ENCODE measurements at regions not wholly inside any gene's neighbourhood (a gene's known extent, or its start where the extent isn't known, plus 50 kb on each side); places are given as distances from the start of the nearest gene placed in this dataset.
A peak's percentile ranks its signal among the peaks of the same experiment; 100 is the strongest.

- DNase-seq (ENCODE audit: low spot score), result no peak
These were observed 149.7 kb upstream of the VANGL1 start for GRCh38 chr1:115492019-115492595.

DNA sequence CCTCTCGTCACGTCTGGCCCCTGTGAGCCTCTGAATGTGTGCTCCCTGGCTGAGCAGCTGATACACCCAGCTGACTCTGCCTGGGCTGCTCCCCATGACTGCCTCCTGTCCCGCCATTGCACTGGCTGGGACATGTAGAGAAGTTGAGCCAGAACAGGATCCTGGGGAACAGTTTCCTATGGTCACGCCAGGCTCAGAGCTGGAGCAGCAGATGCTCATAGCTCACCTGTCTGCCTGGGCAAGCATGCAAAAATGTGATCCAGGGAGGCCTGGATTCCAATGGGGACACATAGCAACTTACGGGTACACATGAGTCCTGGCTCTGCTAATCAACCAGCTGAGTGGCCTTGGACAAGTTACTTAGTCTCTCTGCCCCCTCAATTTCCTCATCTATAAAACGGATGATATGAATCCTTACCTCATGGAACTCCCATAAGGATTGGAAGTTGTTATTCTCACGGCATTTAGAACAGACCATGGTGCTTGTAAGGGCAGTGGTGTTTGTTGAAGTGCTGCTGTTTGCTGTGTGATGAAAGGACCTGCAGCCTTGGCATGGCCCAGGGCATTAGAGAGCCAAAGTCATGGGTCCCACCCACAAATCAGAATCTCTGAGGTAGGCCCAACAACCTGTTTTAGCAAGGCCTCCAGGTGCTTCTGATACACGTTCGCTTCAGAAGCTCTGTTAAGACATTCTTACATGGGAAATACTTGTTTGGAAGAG, 150.3 kb upstream of the VANGL1 start:
- DNase-seq (ENCODE audit: low spot score), result no peak

- no peak for DNase-seq (ENCODE audit: low spot score)
These were observed 141.0 kb upstream of the NGF start for GRCh38 chr1:115479055-115479482.

DNA sequence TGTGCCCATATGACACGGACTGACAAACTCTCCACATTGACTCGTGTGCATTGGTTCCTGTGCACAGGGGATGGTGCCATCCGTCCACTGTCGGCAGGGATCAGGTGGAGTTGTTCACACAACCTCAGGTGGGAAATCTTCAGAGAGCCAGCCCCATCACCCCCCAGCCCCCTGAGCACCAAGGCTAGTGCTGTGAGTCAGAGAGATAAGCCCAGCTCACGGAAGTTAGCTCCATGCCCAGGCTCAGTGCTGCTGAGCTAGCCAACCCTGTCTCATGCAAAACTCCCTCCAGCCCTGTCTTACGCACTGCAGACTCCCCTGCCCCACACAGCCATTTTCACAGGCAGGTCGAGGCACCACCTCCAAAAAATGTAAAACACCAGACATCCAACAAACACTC, 139.0 kb upstream of the NGF start:
- DNase-seq (ENCODE audit: low spot score), result no peak

DNA sequence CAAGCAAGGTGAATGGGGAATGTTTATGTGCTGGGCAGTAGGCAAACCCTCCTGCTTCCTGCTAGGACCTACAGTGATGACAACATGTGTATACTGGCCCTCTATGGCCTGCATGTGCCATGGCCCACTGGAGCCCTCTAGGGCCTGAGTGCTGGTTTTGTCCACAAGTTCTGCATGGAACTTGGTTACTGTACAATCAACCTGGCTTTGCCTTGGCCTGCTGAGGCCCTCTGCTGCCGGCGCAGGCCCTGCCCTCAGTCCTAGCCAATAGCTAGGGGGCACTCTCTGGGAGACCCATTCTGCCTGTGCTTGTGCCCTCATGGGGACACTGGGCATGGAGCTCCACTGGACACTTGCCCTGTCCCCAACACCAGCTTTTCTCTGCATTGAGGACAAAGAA, 138.6 kb upstream of the NGF start:
- no peak for DNase-seq (ENCODE audit: low spot score)

DNA sequence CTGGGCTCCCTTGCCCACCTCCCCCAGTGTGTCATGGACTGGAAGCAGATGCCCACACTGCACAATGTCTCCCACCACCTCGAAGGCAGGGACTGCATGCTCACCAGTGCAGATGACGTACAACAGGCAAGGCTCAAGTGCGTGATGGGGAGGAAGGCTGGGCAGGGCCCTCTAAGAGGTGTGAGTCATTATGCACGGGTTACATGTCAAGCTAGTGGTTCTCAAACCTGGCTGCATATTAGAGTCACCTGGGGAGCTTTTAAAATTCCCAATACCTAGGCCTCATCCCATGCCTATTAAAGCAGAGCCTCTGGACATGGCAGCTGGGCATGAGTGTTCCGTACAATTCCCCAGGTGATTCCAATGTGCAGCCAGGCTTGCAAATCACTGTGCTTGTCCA, 137.9 kb upstream of the NGF start:
- DNase-seq (ENCODE audit: low spot score), result no peak

DNA sequence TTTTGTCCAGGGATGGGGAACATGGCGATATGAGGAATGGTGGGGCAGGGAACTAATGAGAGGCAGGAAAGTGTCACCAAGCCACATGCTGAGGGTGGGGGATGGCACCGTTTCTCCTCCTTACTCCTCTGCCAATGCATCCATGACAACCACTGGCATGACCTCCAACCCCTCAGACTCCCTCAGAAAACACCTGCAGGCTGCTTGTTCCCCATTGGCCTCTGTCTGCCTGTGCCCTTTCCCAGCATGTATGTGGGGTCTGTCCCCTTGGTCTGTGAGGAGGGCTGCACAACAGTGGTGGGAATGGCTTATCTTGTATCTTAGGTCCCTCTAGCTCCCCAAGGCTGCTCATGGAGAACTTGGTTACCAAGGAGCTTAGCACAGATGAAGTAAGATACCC, 137.2 kb upstream of the NGF start:
- no peak for DNase-seq (ENCODE audit: low spot score)

DNA sequence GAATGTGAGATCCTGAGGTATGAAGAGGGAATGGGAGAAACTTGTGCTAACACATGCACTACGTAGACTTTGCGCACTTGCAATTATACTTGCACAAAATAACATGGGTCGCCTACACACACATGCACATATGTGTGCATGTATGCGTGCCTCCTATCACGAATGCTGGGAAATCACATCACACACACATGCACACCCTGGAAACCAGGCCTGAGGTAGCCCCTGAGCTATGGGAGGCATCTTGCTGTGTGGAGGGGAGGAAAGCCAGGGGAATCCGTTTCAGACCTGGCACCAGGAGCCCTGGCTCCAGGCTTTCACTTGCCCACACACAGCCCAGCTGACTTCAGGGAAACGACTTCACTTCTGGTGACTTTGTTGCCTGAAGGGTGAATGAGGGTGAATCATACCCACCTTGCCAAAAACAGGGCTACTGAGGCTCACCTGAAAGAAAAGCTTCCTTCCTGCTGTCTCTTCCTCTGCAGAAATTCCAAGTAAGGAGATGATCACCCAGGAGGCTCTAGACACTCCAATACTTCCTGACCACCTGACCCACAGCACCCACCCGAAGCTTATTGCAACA, 136.0 kb upstream of the NGF start:
- DNase-seq (ENCODE audit: low spot score), result no peak

GRCh38 chr1:115469703-115470476, 131.8 kb upstream of the NGF start:
- DNase-seq (ENCODE audit: low spot score), result peak; percentile 59

DNA sequence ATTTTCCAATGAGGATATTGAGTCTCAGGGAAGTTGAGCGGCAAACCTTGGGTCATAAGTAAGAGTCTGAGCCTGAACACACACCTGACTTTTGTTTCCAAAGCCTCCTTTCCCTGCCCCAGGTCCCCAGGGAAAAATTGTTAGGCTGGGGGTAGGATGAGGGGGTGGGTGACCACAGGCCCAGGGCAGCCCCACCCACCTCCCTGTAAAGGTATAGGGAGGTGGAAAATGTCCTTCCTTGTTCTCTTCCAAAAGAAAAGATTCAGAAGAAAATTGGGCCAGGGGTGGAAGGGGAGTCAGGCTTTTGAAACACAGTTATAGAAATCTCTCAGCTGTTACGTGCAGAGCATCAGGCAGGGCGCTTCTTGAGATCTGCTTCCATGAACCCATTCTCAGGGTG, 129.7 kb upstream of the NGF start:
- no peak for DNase-seq (ENCODE audit: low spot score)

DNA sequence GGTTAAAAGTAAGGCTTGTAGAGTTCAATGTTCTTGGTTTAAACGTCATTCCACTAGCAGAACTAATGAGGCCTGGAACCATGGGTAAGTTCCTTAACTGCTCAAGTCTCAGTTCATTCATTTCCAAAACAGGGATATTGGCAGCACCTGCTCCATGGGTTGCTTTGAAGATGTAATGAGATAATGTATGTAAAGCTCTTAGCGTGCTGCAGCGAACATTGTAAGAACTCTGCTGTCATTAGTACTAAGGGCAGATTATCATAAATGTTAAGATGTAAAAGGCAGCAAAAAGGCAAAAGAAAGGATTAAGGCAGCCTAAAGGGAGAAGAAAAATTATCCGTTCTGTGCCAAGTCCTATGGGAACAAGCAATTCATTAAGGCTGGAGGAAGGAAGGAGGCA, 129.1 kb upstream of the NGF start:
- no peak for DNase-seq (ENCODE audit: low spot score)

DNA sequence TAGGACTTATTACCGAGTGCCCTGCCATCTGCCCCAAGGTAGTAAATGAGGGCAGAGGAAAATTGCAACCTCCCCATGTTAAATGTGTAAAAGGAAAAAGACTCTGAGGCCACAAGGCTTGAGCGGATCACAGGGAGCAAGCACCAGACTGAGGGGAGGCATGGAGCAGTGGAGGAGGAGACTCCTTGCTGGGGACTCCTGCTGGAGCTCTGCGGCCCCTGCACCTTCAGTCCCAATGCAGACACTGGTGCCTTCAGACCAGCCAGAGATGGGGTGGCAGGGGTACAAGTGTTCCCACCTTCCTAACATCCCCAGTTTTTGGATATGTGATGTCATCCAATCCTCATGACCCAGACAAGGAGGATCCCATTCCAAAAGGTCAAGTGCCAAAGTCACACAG, 128.4 kb upstream of the NGF start:
- no peak for DNase-seq (ENCODE audit: low spot score)

GRCh38 chr1:115465802-115466363, 127.8 kb upstream of the NGF start:
- DNase-seq (ENCODE audit: low spot score), result no peak

DNA sequence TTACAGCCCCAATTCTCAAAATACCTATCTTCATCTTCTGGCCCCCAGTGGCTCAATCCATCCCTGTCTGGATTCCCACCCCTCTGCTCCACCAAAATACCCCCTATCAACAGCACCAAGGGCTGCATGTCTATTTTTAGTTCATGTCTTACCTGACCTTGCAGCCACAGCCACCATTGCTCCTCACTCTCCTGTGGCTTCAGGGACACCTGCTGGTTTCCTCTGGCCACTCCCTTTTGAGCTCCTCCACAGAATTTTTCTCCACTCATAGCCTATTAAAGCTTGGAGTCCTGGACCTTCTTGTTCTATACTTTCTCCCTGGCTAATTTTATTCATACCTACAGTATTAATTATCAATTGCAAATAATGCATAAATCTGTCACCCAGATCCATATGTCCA, 125.3 kb upstream of the NGF start:
- DNase-seq (ENCODE audit: low spot score), result no peak

- DNase-seq (ENCODE audit: low spot score), result no peak
These were observed 124.6 kb upstream of the NGF start for GRCh38 chr1:115462566-115463076.

DNA sequence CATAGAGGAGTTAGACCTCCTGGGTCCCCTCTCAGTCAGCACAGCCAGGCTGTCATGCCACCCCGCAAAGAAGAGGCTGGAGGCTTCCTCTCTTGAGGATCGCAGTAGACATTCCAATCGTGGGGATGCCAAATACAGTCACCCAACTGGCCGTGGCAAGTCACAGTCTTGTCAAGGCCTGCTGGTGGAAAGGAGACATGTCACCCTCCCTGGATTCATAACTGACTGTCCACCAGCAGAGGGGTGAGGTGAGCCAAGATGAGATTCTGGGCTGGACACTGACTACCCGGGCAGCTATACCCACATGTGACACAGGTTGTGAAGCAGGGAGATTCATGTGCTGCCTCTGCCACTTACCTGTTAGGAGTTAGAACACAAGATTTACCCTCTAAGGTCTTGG, 123.5 kb upstream of the NGF start:
- DNase-seq (ENCODE audit: low spot score), result no peak

DNA sequence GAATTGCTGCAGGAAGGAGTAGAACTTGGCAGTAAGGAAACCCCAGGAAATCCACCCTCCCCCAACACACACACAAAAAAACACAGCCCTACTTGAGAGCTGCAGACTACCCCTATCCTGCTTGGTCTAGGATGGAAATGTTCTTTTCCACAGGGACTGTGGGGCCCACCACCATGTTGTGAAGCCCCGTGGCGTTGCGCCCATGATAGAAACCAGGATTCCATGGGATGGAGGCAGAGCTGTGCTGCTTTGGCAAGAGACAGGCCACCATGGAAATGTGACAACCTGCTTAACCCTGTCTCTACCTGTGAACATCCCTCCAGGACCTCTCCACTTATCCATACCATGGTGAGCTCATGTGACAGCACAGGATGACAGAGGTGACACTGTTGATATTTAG, 121.1 kb upstream of the NGF start:
- no peak for DNase-seq (ENCODE audit: low spot score)

DNA sequence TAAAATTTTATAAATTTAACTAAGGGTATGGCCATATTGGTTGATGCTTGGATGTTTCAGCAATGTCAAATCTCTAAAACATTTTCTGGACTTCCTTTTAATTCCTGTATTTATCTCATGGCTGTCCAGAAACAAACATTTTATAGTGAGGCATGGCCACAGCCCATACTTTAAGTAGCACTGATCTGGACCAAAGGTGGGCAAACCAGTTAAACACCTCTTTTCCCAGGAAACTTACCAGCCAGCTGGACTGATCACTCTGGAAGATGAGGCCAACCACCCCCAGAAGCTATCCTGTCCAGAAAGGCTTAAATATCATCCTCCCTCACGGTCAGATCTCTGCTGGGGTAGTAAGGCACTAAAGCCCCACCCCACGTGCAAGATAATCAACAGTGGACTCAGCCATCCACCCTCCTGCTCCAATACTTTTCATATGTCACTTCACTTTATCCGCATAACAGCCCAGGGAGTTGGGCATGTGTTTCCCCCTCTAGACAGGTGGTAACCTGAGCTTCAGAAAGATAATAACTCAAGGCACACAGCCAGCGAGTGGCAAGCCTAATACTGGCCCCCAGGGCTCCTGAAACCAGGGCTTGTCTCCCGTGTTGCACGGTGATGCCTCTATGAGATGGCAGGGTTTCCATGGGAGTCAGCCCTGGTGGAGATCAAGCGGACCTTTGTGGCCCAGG, 120.5 kb upstream of the NGF start:
- DNase-seq (ENCODE audit: low spot score), result no peak

GRCh38 chr1:115457289-115457688, 119.2 kb upstream of the NGF start:
- no peak for DNase-seq (ENCODE audit: low spot score)

DNA sequence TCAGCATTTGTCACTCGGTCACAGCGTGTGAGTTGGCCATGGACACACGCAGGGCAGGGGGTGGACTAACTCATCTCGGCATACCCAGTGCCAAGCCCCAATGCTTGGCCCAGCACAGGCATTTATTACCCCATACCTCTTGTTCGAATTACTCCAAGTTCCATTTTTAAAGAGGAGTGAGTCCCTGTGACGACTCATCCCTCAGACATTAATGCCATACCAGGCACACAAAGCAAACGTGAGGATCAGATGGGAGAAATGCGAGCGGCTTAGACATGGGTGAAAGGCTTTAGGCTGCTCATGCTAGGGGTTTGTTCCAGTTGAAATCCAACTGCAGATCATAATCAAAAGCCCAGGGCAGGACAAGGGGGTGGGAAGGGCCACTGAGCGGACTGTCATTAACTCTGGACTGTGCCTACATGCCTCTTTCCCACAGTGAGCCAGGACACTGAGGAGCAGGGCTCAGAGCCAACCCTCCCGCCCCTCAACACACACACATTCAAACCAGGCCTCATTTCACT, 118.5 kb upstream of the NGF start:
- no peak for DNase-seq (ENCODE audit: low spot score)

DNA sequence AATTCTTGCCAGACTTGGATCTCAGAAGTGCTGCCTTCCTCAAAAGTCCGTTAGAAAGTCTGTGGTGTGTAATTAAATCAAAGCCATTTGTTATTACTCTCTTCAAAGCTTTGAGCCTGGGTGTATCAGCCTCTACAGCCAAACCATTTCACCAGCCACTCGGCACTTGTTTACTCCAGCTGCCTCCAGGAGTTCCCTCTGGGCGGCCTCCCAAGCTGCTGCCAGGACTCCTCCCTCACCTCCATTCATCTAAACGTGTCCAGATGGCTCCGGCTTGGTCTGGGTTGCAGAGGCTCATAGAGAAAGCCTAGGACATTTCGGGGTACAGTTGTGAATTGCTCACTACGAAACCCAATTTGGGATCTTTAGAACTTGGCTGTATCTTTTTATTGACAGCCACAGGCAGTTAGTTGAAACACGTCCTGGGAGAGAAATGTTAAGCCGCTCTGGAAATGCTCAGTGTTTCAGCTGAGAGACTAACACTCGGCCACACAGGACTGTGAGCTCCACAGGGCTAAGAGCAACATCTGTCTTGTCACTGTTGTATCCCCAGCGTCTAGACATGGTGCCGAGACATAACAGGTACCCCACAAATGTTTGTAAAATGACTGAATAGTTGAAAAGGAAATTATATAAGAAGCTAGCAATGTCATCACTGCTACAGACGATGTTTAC, 116.9 kb upstream of the NGF start:
- DNase-seq (ENCODE audit: low spot score), result no peak

Measured in HuH-7 (cell line).